Naive thymus-derived CD4-positive, alpha-beta T cell (primary cell): ENCODE measurements at regions not wholly inside any gene's neighbourhood (a gene's known extent, or its start where the extent isn't known, plus 50 kb on each side); places are given as distances from the start of the nearest gene placed in this dataset.

ENCODE experiments used
- ATAC-seq: fragments of 150-1000 bp; cut with Tn5 transposase; 2 replicates; pipeline ENCODE4 v1.10.0; 2021; ENCODE audit warnings: mild to moderate bottlenecking, moderate library complexity
- CTCF ChIA-PET: fragments of 350-600 bp; sonication (Branson Sonifier 250); formaldehyde crosslinking; loops from one replicate; lab custom pipeline; 2021; ENCODE audit warnings: antibody characterized with exemption; lab: Charles Lee
- POLR2A ChIA-PET: fragments of 350-600 bp; sonication (Branson Sonifier 250); formaldehyde crosslinking; loops from one replicate; lab custom pipeline; 2021; ENCODE audit warnings: antibody characterized with exemption, inconsistent platforms; lab: Charles Lee
- DNase-seq, 9 donors: peaks; one replicate each; pipeline versions ENCODE4 v3.0.0 to v3.0.0-alpha.2; 2020 to 2022; ENCODE audit warnings: mixed read lengths in 1 of 9
- H3K27ac ChIP-seq: one replicate; pipeline ENCODE4 v1.7.0; 2013; ENCODE audit warnings: mild to moderate bottlenecking, low read depth, low read length, moderate library complexity
- H3K27me3 ChIP-seq, 2 donors: one replicate each; pipeline ENCODE4 v1.7.0; 2013; ENCODE audit warnings: low read length in 2 of 2, mild to moderate bottlenecking in 2 of 2, moderate library complexity in 2 of 2; ENCODE audit not compliant: control insufficient read depth in 2 of 2, insufficient read depth in 2 of 2
- H3K36me3 ChIP-seq, 3 experiments: 1 replicate in 2 of 3; 2 replicates in 1 of 3; pipeline ENCODE4 v1.7.0; 2013; ENCODE audit warnings: low read length in 3 of 3, mild to moderate bottlenecking in 3 of 3, moderate library complexity in 1 of 3; ENCODE audit not compliant: insufficient read depth in 3 of 3, control insufficient read depth in 2 of 3
- H3K4me1 ChIP-seq, 2 donors: one replicate each; pipeline ENCODE4 v1.7.0; 2013; ENCODE audit warnings: low read length in 2 of 2, mild to moderate bottlenecking in 2 of 2, moderate library complexity in 1 of 2; ENCODE audit not compliant: control insufficient read depth in 2 of 2, insufficient read depth in 2 of 2
- H3K4me3 ChIP-seq: 2 replicates; pipeline ENCODE4 v1.7.0; 2013; ENCODE audit warnings: mild to moderate bottlenecking, low read length
- H3K9me3 ChIP-seq, 3 experiments: 1 replicate in 2 of 3; 2 replicates in 1 of 3; pipeline ENCODE4 v1.7.0; 2013; ENCODE audit warnings: low read length in 3 of 3; ENCODE audit not compliant: control insufficient read depth in 2 of 3
- H3K27ac Mint-ChIP-seq, 9 donors: one replicate each; pipeline ENCODE4 v1.8.0; 2020 to 2022; ENCODE audit warnings: mixed read lengths in 9 of 9, mild to moderate bottlenecking in 8 of 9, moderate library complexity in 5 of 9, inconsistent platforms in 2 of 9
- H3K27me3 Mint-ChIP-seq, 5 donors: one replicate each; pipeline ENCODE4 v1.8.0; 2021 to 2022; ENCODE audit warnings: mixed read lengths in 5 of 5, mild to moderate bottlenecking in 1 of 5
- H3K36me3 Mint-ChIP-seq, 5 donors: one replicate each; pipeline ENCODE4 v1.8.0; 2020 to 2022; ENCODE audit warnings: mixed read lengths in 5 of 5, mild to moderate bottlenecking in 3 of 5, inconsistent platforms in 1 of 5
- H3K4me1 Mint-ChIP-seq, 7 donors: one replicate each; pipeline ENCODE4 v1.8.0; 2020 to 2022; ENCODE audit warnings: mixed read lengths in 7 of 7, mild to moderate bottlenecking in 3 of 7, inconsistent platforms in 1 of 7
- H3K4me3 Mint-ChIP-seq, 10 donors: one replicate each; pipeline ENCODE4 v1.8.0; 2020 to 2022; ENCODE audit warnings: mild to moderate bottlenecking in 10 of 10, mixed read lengths in 10 of 10, moderate library complexity in 6 of 10, inconsistent platforms in 2 of 10
- H3K9me3 Mint-ChIP-seq, 11 donors: one replicate each; pipeline ENCODE4 v1.8.0; 2020 to 2022; ENCODE audit warnings: mixed read lengths in 11 of 11, mild to moderate bottlenecking in 4 of 11, inconsistent platforms in 1 of 11, moderate library complexity in 1 of 11
- intact Hi-C, 2 donors: fragments of 100-400 bp; cut with micrococcal nuclease; formaldehyde crosslinking; loops; one replicate each; pipeline ENCODE4 v1.15.1; 2023

DNA sequence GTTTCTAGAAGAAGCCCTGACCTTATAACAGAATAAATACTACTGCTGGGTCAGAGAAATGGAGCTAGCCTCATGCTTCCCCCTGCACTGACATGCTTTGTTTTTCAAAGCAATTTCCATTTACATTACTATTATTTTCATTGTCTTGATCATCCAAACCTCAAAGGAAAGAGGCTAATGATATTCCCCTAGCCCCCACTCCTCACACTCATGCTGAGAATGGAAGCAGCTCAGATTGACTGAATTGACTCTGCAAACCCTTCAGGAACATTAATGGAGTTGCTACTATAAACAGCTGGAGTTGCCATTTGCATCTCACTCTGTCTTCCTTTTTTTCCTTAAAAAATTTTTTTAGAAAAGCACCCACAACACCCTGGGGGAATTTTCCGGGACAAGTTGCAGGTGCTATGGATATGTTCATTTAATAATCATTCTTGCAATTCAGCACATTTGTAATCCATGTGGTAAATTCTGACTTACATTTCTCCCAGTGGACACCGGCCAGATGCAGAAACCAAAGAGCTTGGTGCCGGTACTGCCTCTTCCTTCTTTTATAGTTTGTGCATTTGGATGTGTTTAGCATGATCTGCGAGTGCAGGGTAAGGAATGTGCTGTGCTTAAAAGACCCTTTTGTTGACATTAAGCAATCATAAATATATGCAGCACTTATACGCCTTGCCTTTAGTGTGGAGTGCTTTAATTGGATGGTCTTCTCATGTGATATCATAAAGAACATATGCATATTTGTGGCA, 103.3 kb upstream of the OSR1 start:
- intact Hi-C loops = no loop called here
- no peak for DNase-seq
- CTCF ChIA-PET = no interaction called here

DNA sequence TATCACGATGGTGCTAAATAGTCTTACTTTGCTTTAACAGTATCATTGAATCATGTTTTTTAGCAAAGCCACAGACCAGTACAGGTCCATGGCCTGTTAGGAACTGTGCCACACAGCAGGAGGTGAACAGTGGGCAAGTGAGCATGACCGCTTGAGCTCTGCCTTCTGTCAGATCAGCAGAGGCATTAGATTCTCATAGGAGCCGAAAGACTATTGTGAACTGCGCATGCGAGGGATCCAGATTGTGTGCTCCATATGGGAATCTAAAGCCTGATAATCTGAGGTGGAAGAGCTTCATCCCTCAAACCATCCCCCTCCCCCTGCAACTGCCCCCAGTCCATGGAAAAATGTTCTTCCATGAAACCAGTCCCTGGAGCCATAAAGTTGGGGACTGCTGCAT, 102.3 kb upstream of the OSR1 start:
- H3K36me3 Mint-ChIP-seq = peaks cover 0 to 7% (median 0%) of the 10 kb centered on the region in 5 donors
- H3K27ac Mint-ChIP-seq = no peak overlapping the region
- CTCF ChIA-PET = no interaction called here

More for the DNA sequence above, 103.3 kb upstream of the OSR1 start:
- H3K27me3 ChIP-seq = no peaks in the 10 kb centered on the region
- H3K4me3 Mint-ChIP-seq = no peak overlapping the region
- H3K9me3 ChIP-seq = no peaks in the 10 kb centered on the region
- H3K36me3 Mint-ChIP-seq = peaks cover 0 to 10% (median 0%) of the 10 kb centered on the region in 5 donors
- no peaks in the 10 kb centered on the region for H3K4me1 Mint-ChIP-seq
- H3K27me3 Mint-ChIP-seq = peaks cover 3 to 16% (median 8%) of the 10 kb centered on the region in 5 donors
- no peaks in the 10 kb centered on the region for H3K36me3 ChIP-seq
- H3K27ac ChIP-seq = no peak overlapping the region
- no peak overlapping the region for H3K4me3 ChIP-seq
- no peak for ATAC-seq
- POLR2A ChIA-PET = interaction anchor here (0.7 kb wide), 1 partner anchor 1101 kb away, joined by 3 read pairs; no protein-coding TSS in a partner anchor
- peaks cover 0 to 17% (median 4%) of the 10 kb centered on the region in 11 donors for H3K9me3 Mint-ChIP-seq
- no peak overlapping the region for H3K27ac Mint-ChIP-seq
- no peaks in the 10 kb centered on the region for H3K4me1 ChIP-seq

DNA sequence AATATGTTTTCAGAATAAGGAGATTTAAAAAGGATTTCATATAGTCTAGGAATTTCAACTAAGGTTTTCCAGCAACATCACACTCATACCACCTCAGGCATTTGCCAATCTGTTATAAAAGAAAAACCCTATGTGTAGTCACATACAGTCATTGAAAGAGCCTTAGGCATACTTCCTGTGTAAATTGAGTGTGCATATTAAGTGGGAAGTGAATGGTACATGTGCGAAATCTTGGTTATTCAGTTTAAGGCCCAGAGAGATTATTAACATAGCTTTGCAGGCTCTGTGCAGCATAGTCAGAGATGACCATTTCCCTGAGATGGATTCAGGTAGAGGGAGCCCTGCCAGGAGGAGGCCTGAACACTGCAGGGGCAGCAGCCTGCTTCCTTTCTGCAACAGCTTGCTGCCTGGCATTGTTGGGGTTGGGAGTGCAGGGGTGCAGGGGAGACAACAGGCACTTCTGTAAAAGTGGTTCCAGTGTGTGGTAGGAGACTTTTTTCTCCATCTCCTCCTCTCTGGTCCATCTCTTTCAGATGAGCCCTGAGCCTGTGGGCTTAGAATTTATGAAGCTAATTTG, 100.1 kb upstream of the OSR1 start:
- Histone ChIP-seq H3K27ac (no peak overlapping the region), H3K4me3 (no peak overlapping the region), H3K4me1 (no peaks in the 10 kb centered on the region), H3K27me3 (no peaks in the 10 kb centered on the region), H3K9me3 (no peaks in the 10 kb centered on the region), H3K36me3 (no peaks in the 10 kb centered on the region)
- Mint-ChIP-seq H3K4me1 (no peaks in the 10 kb centered on the region), H3K36me3 (no peaks in the 10 kb centered on the region), H3K4me3 (no peak overlapping the region), H3K27ac (no peak overlapping the region), H3K9me3 (peaks cover 0 to 14% (median 3%) of the 10 kb centered on the region in 11 donors), H3K27me3 (peaks cover 2 to 16% (median 8%) of the 10 kb centered on the region in 5 donors)
- no peak for DNase-seq
- ChIA-PET CTCF (no interaction called here), POLR2A (no interaction called here)
- no peak for ATAC-seq
- intact Hi-C loops = no loop called here

More for the DNA sequence above, 102.3 kb upstream of the OSR1 start:
- intact Hi-C loops = no loop called here
- Mint-ChIP-seq H3K4me1 (no peaks in the 10 kb centered on the region), H3K27me3 (peaks cover 2 to 16% (median 8%) of the 10 kb centered on the region in 5 donors), H3K9me3 (peaks cover 0 to 14% (median 4%) of the 10 kb centered on the region in 11 donors), H3K4me3 (no peak overlapping the region)
- no peak for ATAC-seq
- no peak for DNase-seq
- H3K27ac ChIP-seq = no peak overlapping the region
- no peaks in the 10 kb centered on the region for H3K36me3 ChIP-seq
- POLR2A ChIA-PET = no interaction called here
- no peaks in the 10 kb centered on the region for H3K9me3 ChIP-seq
- H3K4me3 ChIP-seq = no peak overlapping the region
- H3K4me1 ChIP-seq = no peaks in the 10 kb centered on the region
- no peaks in the 10 kb centered on the region for H3K27me3 ChIP-seq

DNA sequence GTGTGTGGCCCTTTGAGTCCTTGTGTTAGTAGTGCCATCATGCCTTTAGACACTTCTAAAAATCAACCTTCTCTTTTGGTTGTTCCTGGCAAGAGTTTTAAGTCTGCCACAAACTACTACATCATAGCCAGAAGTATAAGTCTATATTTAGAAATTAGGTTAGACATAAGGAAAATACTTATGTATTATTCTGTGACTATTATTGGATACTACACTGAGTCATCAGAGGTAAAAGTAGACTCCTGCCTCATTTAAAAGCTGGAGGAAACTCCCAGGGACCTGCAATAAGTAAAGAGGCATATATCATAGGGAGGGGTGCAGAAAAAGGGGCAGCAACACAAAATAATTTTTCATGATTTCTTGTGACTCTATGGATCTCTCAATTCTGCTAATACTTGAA, 99.4 kb upstream of the OSR1 start:
- no peaks in the 10 kb centered on the region for H3K36me3 Mint-ChIP-seq
- Histone ChIP-seq H3K4me1 (no peaks in the 10 kb centered on the region), H3K27me3 (no peaks in the 10 kb centered on the region), H3K36me3 (no peaks in the 10 kb centered on the region), H3K27ac (no peak overlapping the region), H3K4me3 (no peak overlapping the region), H3K9me3 (no peaks in the 10 kb centered on the region)
- H3K27ac Mint-ChIP-seq = no peak overlapping the region
- intact Hi-C loops = no loop called here
- peaks cover 0 to 14% (median 3%) of the 10 kb centered on the region in 11 donors for H3K9me3 Mint-ChIP-seq
- no peak overlapping the region for H3K4me3 Mint-ChIP-seq
- no peak for DNase-seq
- H3K27me3 Mint-ChIP-seq = peaks cover 4 to 16% (median 8%) of the 10 kb centered on the region in 5 donors
- CTCF ChIA-PET = no interaction called here
- ATAC-seq = no peak
- no peaks in the 10 kb centered on the region for H3K4me1 Mint-ChIP-seq
- POLR2A ChIA-PET = no interaction called here

DNA sequence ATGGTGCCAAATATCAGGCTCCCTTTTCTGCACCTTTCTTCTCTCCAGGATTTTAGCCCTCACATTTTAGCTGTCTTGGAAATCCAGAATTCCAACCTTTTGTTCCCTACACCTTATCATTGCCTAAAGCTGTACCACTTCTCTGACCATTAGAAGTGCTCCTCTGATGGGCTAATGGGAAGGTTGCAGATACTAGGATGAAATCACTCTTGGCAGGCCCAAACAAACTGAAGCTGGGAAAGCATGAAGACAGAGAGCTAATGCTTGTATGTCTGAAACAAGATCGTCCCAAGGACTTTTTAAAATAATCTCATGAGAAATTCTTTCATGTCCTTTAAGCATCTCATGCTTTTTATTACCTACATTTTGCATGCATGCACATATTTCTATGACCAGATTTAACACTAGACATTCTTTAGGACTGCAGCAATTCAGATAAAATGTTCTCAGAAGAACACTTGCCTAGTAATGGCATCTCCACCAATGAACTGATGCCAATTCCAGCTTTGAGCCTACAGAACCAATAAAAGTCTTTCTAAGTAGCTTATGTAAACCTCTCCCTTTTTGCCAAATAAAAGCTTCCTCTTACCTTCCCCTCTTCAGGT, 98.4 kb upstream of the OSR1 start:
- no peaks in the 10 kb centered on the region for H3K27me3 ChIP-seq
- Mint-ChIP-seq H3K4me1 (no peaks in the 10 kb centered on the region), H3K36me3 (no peaks in the 10 kb centered on the region), H3K27me3 (peaks cover under 1 to 10% (median 3%) of the 10 kb centered on the region in 5 donors), H3K27ac (no peak overlapping the region), H3K4me3 (no peak overlapping the region), H3K9me3 (peaks cover 0 to 14% (median 3%) of the 10 kb centered on the region in 11 donors)
- H3K9me3 ChIP-seq = no peaks in the 10 kb centered on the region
- H3K36me3 ChIP-seq = no peaks in the 10 kb centered on the region
- intact Hi-C loops = no loop called here
- no peak overlapping the region for H3K27ac ChIP-seq
- no peak for ATAC-seq
- DNase-seq = no peak
- H3K4me3 ChIP-seq = no peak overlapping the region
- CTCF ChIA-PET = no interaction called here
- POLR2A ChIA-PET = no interaction called here
- H3K4me1 ChIP-seq = no peaks in the 10 kb centered on the region

DNA sequence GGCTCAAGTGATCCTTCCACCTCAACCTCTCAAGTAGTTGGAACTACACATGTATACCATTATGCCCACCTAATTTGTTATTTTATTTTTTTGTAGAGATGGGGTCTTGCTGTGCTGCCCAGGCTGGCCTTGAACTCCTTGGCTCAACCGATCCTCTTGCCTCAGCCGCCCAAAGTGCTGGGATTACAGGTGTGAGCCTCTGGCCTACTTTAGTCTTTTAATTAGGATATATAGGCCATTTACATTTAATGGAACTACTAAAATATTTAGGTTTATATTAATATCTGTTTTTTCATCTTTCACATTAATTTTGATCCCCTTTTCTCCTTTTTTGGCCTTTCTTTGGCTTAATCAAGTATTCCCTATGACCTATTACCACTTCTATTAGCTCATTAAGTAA, 95.7 kb upstream of the OSR1 start:
- intact Hi-C loops = no loop called here
- Mint-ChIP-seq H3K4me1 (no peaks in the 10 kb centered on the region), H3K27ac (no peak overlapping the region), H3K36me3 (no peaks in the 10 kb centered on the region), H3K4me3 (no peak overlapping the region), H3K27me3 (peaks cover 0 to 12% (median 4%) of the 10 kb centered on the region in 5 donors), H3K9me3 (peaks cover 0 to 14% (median 3%) of the 10 kb centered on the region in 11 donors)
- Histone ChIP-seq H3K4me3 (no peak overlapping the region), H3K9me3 (no peaks in the 10 kb centered on the region), H3K27ac (no peak overlapping the region), H3K36me3 (no peaks in the 10 kb centered on the region), H3K4me1 (no peaks in the 10 kb centered on the region), H3K27me3 (no peaks in the 10 kb centered on the region)
- ATAC-seq = no peak
- ChIA-PET POLR2A (no interaction called here), CTCF (no interaction called here)
- DNase-seq = no peak
